ENCODE measurements at regions not wholly inside any gene's neighbourhood (a gene's known extent, or its start where the extent isn't known, plus 50 kb on each side); places are given as distances from the start of the nearest gene placed in this dataset.

DNA sequence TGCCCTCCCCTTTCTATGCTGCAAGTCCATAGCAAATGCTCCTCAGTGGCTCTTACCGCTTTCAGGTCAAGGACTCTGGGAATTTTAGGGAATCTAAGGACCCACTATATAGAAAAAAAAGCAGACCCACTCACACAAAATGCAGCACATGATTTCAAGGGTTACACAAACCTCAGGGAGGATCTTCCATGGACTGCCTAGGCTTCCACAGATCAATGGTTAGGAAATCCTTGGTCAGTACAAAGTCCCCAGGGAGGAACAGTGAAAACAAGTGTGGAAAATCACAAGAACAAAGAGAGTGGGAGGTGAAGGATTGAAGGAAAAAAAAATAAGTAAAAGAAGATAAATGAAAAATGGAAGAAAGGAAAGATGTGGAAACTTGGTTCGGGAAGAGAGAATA lies 188.4 kb downstream of the AHR start:
- Histone ChIP-seq H3K27me3 (ENCODE audit: control insufficient read depth, insufficient read depth, low read length) (no peaks in the 10 kb centered on the region), H3K36me3 (ENCODE audit: insufficient read depth, low read length) (no peaks in the 10 kb centered on the region), H3K9me3 (replicated peaks; ENCODE audit: low read length) (no peaks in the 10 kb centered on the region), H3K4me2 (ENCODE audit: low read length) (no peak overlapping the region), H3K4me1 (ENCODE audit: control insufficient read depth, insufficient read depth, low read length) (no peaks in the 10 kb centered on the region), H3K4me3 (ENCODE audit: low read length) (no peak overlapping the region), H3K9ac (ENCODE audit: low read depth, low read length) (no peak overlapping the region)

- Histone ChIP-seq H3K27me3 (ENCODE audit: control insufficient read depth, insufficient read depth, low read length) (no peaks in the 10 kb centered on the region), H3K36me3 (ENCODE audit: insufficient read depth, low read length) (no peaks in the 10 kb centered on the region), H3K9ac (ENCODE audit: low read depth, low read length) (no peak overlapping the region), H3K4me1 (ENCODE audit: control insufficient read depth, insufficient read depth, low read length) (no peaks in the 10 kb centered on the region), H3K4me2 (ENCODE audit: low read length) (no peak overlapping the region), H3K4me3 (ENCODE audit: low read length) (no peak overlapping the region), H3K9me3 (replicated peaks; ENCODE audit: low read length) (no peaks in the 10 kb centered on the region)
Observed at GRCh38 chr7:17487343-17487742, 188.9 kb downstream of the AHR start.

GRCh38 chr7:17488829-17489228 lies 190.4 kb downstream of the AHR start:
- H3K4me1 ChIP-seq (ENCODE audit: control insufficient read depth, insufficient read depth, low read length), result no peaks in the 10 kb centered on the region
- no peaks in the 10 kb centered on the region for H3K9me3 ChIP-seq (replicated peaks; ENCODE audit: low read length)
- no peak overlapping the region for H3K9ac ChIP-seq (ENCODE audit: low read depth, low read length)
- no peaks in the 10 kb centered on the region for H3K36me3 ChIP-seq (ENCODE audit: insufficient read depth, low read length)
- no peaks in the 10 kb centered on the region for H3K27me3 ChIP-seq (ENCODE audit: control insufficient read depth, insufficient read depth, low read length)
- no peak overlapping the region for H3K4me3 ChIP-seq (ENCODE audit: low read length)
- no peak overlapping the region for H3K4me2 ChIP-seq (ENCODE audit: low read length)

DNA sequence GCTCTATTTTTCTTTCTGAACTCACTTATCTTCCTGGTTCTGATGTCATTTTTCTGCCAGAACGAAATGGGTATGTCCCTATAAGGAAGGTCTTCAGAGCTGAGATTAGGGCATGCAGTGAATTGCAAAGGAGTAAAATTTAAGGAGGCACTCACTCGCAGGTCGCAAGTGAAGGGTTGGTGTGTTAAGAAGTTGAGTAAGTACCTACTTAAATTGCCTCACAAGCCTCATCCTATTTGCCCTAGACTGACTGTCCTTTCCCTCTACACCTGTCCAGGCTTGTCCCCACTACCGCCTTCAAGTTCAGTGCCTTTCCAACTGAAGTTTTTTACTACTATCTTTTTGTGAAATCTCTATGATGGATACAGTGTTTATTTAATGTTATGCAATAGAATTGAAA lies 191.5 kb downstream of the AHR start:
- Histone ChIP-seq H3K4me1 (ENCODE audit: control insufficient read depth, insufficient read depth, low read length) (no peaks in the 10 kb centered on the region), H3K9me3 (replicated peaks; ENCODE audit: low read length) (no peaks in the 10 kb centered on the region), H3K27me3 (ENCODE audit: control insufficient read depth, insufficient read depth, low read length) (no peaks in the 10 kb centered on the region), H3K36me3 (ENCODE audit: insufficient read depth, low read length) (no peaks in the 10 kb centered on the region), H3K4me3 (ENCODE audit: low read length) (no peak overlapping the region), H3K4me2 (ENCODE audit: low read length) (no peak overlapping the region), H3K9ac (ENCODE audit: low read depth, low read length) (no peak overlapping the region)

DNA sequence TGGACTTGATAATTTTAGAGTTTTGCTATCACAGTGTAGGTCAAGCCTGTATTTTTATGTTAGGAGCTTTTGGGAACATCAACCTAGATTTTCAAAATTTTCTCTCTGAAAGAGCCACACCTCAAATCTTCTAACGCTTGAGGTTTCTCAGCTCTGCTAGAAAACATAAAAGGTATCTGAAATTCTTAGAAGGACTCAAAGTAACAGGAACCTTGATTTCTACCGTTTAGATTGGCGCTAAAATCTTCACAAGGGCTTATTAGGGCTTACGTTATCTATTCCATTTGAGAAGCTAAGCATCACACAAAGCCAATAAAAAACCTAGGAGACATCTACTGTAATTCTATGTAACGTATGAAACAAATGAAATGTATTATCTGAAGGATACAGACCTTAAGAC lies 192.4 kb downstream of the AHR start:
- no peaks in the 10 kb centered on the region for H3K4me1 ChIP-seq (ENCODE audit: control insufficient read depth, insufficient read depth, low read length)

DNA sequence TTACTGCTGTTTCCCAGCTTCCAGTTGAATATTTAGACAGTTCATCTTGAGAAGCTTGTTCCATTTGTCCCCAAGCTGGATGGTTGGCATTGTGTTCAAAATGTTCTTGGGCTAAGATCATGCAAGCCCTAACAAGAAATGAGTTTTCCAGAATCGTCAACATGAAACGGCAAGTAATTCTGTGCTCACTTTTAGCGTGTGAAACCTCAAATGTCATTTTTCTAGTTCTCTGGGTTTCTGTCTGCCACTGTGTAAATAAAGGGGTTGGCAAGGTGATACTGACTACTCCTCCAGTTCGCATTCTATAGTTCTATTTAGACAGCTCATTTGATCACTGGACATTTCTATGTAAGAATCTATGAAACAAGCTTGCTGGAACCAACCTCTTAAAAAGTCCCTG lies 194.0 kb downstream of the AHR start:
- Histone ChIP-seq H3K9ac (ENCODE audit: low read depth, low read length) (no peak overlapping the region), H3K9me3 (replicated peaks; ENCODE audit: low read length) (no peaks in the 10 kb centered on the region), H3K4me1 (ENCODE audit: control insufficient read depth, insufficient read depth, low read length) (no peaks in the 10 kb centered on the region), H3K36me3 (ENCODE audit: insufficient read depth, low read length) (no peaks in the 10 kb centered on the region), H3K4me3 (ENCODE audit: low read length) (no peak overlapping the region), H3K27me3 (ENCODE audit: control insufficient read depth, insufficient read depth, low read length) (no peaks in the 10 kb centered on the region), H3K4me2 (ENCODE audit: low read length) (no peak overlapping the region)

More for the DNA sequence above, 192.4 kb downstream of the AHR start:
- Histone ChIP-seq H3K4me3 (ENCODE audit: low read length) (no peak overlapping the region), H3K9me3 (replicated peaks; ENCODE audit: low read length) (no peaks in the 10 kb centered on the region), H3K4me2 (ENCODE audit: low read length) (no peak overlapping the region), H3K9ac (ENCODE audit: low read depth, low read length) (no peak overlapping the region), H3K36me3 (ENCODE audit: insufficient read depth, low read length) (no peaks in the 10 kb centered on the region), H3K27me3 (ENCODE audit: control insufficient read depth, insufficient read depth, low read length) (no peaks in the 10 kb centered on the region)

- no peak overlapping the region for H3K9ac ChIP-seq (ENCODE audit: low read depth, low read length)
- H3K36me3 ChIP-seq (ENCODE audit: insufficient read depth, low read length), result no peaks in the 10 kb centered on the region
- H3K4me3 ChIP-seq (ENCODE audit: low read length), result no peak overlapping the region
- no peak overlapping the region for H3K4me2 ChIP-seq (ENCODE audit: low read length)
- no peaks in the 10 kb centered on the region for H3K9me3 ChIP-seq (replicated peaks; ENCODE audit: low read length)
- no peaks in the 10 kb centered on the region for H3K27me3 ChIP-seq (ENCODE audit: control insufficient read depth, insufficient read depth, low read length)
- no peaks in the 10 kb centered on the region for H3K4me1 ChIP-seq (ENCODE audit: control insufficient read depth, insufficient read depth, low read length)
Observed at GRCh38 chr7:17493446-17493845, 195.0 kb downstream of the AHR start.

DNA sequence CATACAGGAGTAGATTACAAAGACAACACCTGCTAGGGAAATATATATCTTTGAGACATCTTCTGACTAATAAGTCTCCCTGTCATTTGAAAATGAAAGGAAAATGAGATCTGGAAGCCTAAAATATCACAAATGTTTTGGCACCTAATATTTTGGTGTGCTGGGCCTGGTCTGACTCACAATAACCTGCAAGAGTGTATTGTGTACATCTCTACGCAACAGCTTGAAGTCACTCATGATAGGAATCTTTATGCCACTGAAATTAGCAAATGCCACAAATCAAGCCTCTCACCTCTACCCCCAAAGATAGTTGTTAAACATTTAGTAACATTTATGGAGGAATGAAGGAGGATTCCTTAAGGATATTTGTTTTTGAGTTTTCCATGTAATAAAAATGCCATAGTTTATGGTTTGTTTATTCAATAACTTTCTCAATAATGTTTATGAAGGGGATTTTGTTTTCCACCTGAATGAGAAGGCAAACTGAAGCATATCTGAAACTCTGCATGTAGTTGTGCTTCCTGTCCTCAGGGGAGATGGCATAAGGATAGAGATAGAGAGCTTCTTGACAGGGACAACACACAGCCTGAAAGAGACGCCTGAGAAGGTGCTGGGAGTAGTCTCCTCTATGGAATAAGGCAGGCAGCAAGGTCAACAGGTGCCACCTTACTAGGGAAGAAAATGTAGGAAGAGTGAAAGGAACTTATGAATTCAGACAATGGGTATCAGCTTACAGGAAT lies 197.4 kb downstream of the AHR start:
- no peak overlapping the region for H3K9ac ChIP-seq (ENCODE audit: low read depth, low read length)
- H3K4me3 ChIP-seq (ENCODE audit: low read length), result no peak overlapping the region
- no peaks in the 10 kb centered on the region for H3K27me3 ChIP-seq (ENCODE audit: control insufficient read depth, insufficient read depth, low read length)
- no peaks in the 10 kb centered on the region for H3K9me3 ChIP-seq (replicated peaks; ENCODE audit: low read length)
- H3K36me3 ChIP-seq (ENCODE audit: insufficient read depth, low read length), result no peaks in the 10 kb centered on the region
- peaks cover under 1% of the 10 kb centered on the region for H3K4me1 ChIP-seq (ENCODE audit: control insufficient read depth, insufficient read depth, low read length)
- no peak overlapping the region for H3K4me2 ChIP-seq (ENCODE audit: low read length)

DNA sequence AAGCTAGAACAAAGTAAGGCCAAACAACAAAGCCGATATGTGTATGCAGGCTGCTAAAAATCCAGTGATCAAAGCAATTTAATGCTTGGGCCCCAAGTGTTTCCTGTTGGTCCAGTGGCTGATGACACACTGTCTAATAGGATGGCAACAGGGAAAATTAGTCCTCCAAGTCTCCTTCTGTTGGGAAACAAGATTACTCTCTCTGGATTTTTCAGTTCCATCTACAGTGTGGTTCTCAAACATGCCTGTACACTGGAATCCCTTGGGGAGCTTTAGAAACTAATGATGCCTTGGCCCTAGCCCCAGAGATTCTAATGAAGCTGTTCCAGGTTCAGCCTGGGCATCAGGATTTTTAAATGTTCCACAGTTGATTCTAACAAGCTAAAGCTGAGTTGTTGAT lies 198.7 kb downstream of the AHR start:
- Histone ChIP-seq H3K9me3 (replicated peaks; ENCODE audit: low read length) (no peaks in the 10 kb centered on the region), H3K4me3 (ENCODE audit: low read length) (no peak overlapping the region), H3K4me2 (ENCODE audit: low read length) (no peak overlapping the region), H3K4me1 (ENCODE audit: control insufficient read depth, insufficient read depth, low read length) (peaks cover 14% of the 10 kb centered on the region), H3K9ac (ENCODE audit: low read depth, low read length) (no peak overlapping the region), H3K36me3 (ENCODE audit: insufficient read depth, low read length) (no peaks in the 10 kb centered on the region), H3K27me3 (ENCODE audit: control insufficient read depth, insufficient read depth, low read length) (no peaks in the 10 kb centered on the region)

GRCh38 chr7:17497549-17498167 lies 199.2 kb downstream of the AHR start:
- H3K4me1 ChIP-seq (ENCODE audit: control insufficient read depth, insufficient read depth, low read length), result peaks cover 19% of the 10 kb centered on the region
- no peaks in the 10 kb centered on the region for H3K9me3 ChIP-seq (replicated peaks; ENCODE audit: low read length)
- H3K27me3 ChIP-seq (ENCODE audit: control insufficient read depth, insufficient read depth, low read length), result no peaks in the 10 kb centered on the region
- no peak overlapping the region for H3K9ac ChIP-seq (ENCODE audit: low read depth, low read length)
- H3K36me3 ChIP-seq (ENCODE audit: insufficient read depth, low read length), result no peaks in the 10 kb centered on the region
- no peak overlapping the region for H3K4me3 ChIP-seq (ENCODE audit: low read length)
- H3K4me2 ChIP-seq (ENCODE audit: low read length), result no peak overlapping the region

DNA sequence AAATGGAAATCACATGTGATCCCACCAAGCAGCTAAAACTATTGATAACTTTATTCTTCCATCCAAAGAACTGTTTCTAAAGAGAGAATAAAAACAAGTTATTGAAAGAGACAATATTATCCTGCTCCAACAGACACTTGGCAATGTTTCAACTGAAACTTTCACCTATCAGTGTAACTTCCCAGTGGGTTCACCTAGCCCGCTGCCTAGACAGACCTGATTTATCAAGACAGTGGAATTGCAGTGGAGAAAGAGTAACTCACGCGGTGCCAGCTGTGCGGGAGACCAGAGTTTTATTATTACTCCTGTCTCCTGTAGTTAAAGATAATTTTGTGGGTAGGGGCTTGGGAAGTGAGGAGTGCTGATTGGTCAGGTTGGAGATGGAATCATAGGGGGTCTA lies 199.8 kb downstream of the AHR start:
- Histone ChIP-seq H3K9me3 (replicated peaks; ENCODE audit: low read length) (no peaks in the 10 kb centered on the region), H3K4me3 (ENCODE audit: low read length) (no peak overlapping the region)

GRCh38 chr7:17500736-17501135 lies 202.3 kb downstream of the AHR start:
- Histone ChIP-seq H3K27me3 (ENCODE audit: control insufficient read depth, insufficient read depth, low read length) (no peaks in the 10 kb centered on the region), H3K4me1 (ENCODE audit: control insufficient read depth, insufficient read depth, low read length) (peaks cover 27% of the 10 kb centered on the region)

More for the DNA sequence above, 199.8 kb downstream of the AHR start:
- H3K9ac ChIP-seq (ENCODE audit: low read depth, low read length), result no peak overlapping the region
- no peak overlapping the region for H3K4me2 ChIP-seq (ENCODE audit: low read length)
- no peaks in the 10 kb centered on the region for H3K36me3 ChIP-seq (ENCODE audit: insufficient read depth, low read length)
- peaks cover 24% of the 10 kb centered on the region for H3K4me1 ChIP-seq (ENCODE audit: control insufficient read depth, insufficient read depth, low read length)
- no peaks in the 10 kb centered on the region for H3K27me3 ChIP-seq (ENCODE audit: control insufficient read depth, insufficient read depth, low read length)

More at GRCh38 chr7:17500736-17501135, 202.3 kb downstream of the AHR start:
- Histone ChIP-seq H3K4me3 (ENCODE audit: low read length) (no peak overlapping the region), H3K9ac (ENCODE audit: low read depth, low read length) (no peak overlapping the region), H3K9me3 (replicated peaks; ENCODE audit: low read length) (no peaks in the 10 kb centered on the region), H3K4me2 (ENCODE audit: low read length) (no peak overlapping the region), H3K36me3 (ENCODE audit: insufficient read depth, low read length) (no peaks in the 10 kb centered on the region)

Data from skeletal muscle satellite cell (primary cell).